ENCODE measurements at regions not wholly inside any gene's neighbourhood (a gene's known extent, or its start where the extent isn't known, plus 50 kb on each side); places are given as distances from the start of the nearest gene placed in this dataset.

- Histone ChIP-seq H2AK5ac (ENCODE audit: low read depth, low read length) (no peak overlapping the region), H3K23ac (ENCODE audit: low read depth, low read length) (no peak overlapping the region), H2AK9ac (replicated peaks; ENCODE audit: low read depth, low read length, poor library complexity) (no peak overlapping the region), H3K9me1 (ENCODE audit: insufficient read depth, low read length) (0 out of 2 replicates have a peak, but pooled peaks cover 3% of the 10 kb centered on the region), H3K79me1 (ENCODE audit: low read depth in 1 of 2, low read length in 2 of 2) (no peaks in the 10 kb centered on the region), H3K18ac (ENCODE audit: low read depth, low read length) (no peak overlapping the region), H2BK15ac (ENCODE audit: low read depth, low read length) (no peak overlapping the region), H3K4ac (ENCODE audit: low read depth, low read length) (no peak overlapping the region), H3K9ac (ENCODE audit: low read depth, low read length) (no peak overlapping the region), H2BK5ac (ENCODE audit: low read depth, low read length, poor library complexity, severe bottlenecking) (no peak overlapping the region), H2BK20ac (ENCODE audit: low read depth, low read length) (no peak overlapping the region), H4K8ac (ENCODE audit: low read depth in 2 of 2, low read length in 2 of 2) (no peak overlapping the region), H3K14ac (replicated peaks; ENCODE audit: low read depth, low read length) (no peak overlapping the region), H3K56ac (ENCODE audit: extremely low read depth, insufficient read depth, low read length) (no peak overlapping the region), H3K36me3 (ENCODE audit: control insufficient read depth, insufficient read depth, low read length) (no peaks in the 10 kb centered on the region), H3K4me1 (ENCODE audit: control insufficient read depth, insufficient read depth, low read length) (peaks cover 7% of the 10 kb centered on the region), H4K20me1 (ENCODE audit: insufficient read depth, low read length) (no peaks in the 10 kb centered on the region), H4K5ac (ENCODE audit: low read depth, low read length) (no peak overlapping the region), H2AFZ (replicated peaks; ENCODE audit: low read length, poor library complexity) (no peak overlapping the region), H3K27ac (ENCODE audit: insufficient read depth, low read length) (no peak overlapping the region), H3K27me3 (ENCODE audit: control insufficient read depth, insufficient read depth, low read length) (no peaks in the 10 kb centered on the region), H2BK120ac (ENCODE audit: low read depth, low read length) (no peak overlapping the region), H3K9me3 (ENCODE audit: control insufficient read depth, insufficient read depth, low read length) (no peaks in the 10 kb centered on the region), H4K91ac (ENCODE audit: insufficient read depth, low read depth, low read length) (no peak overlapping the region), H3K4me2 (ENCODE audit: low read depth, low read length) (no peak overlapping the region), H3K4me3 (ENCODE audit: insufficient read depth, low read depth, low read length) (no peak overlapping the region)
- DNase-seq (no peak), ATAC-seq (ENCODE audit: low read depth) (no peak)
- in situ Hi-C loops (cut with MboI; ENCODE audit: low sequenced_read_pairs) (no loop called here), intact Hi-C loops (cut with micrococcal nuclease) (loop anchor here (5.0 to 10.0 kb wide), 2 partner anchors 188 to 1076 kb away; no protein-coding TSS in a partner anchor), dilution Hi-C loops (cut with HindIII; ENCODE audit: low sequenced_read_pairs, unreplicated experiment) (no loop called here)
- WGBS, 2 experiments (ENCODE audit: extremely low coverage in 2 of 2, insufficient read length in 1 of 2) = 65% methylated on average over 3 of the region's 6 CpGs; no CpG with 5 or more reads in 1 of the 2 experiments
- no TSS peak for BruUV-seq (replicated peaks)
- ChIA-PET POLR2A (ENCODE audit: unreplicated experiment) (no interaction called here), CTCF (interaction anchor here (0.6 to 1.4 kb wide), 12 partner anchors 10 to 338 kb away, joined by 3 to 10 read pairs (median 4); no protein-coding TSS in a partner anchor)
- TF ChIP-seq RCOR1 (IDR thresholded peaks at IDR 0.05; ENCODE audit: insufficient replicate concordance, low read length) (no peak), BHLHE40 (IDR thresholded peaks at IDR 0.05; ENCODE audit: low read depth, low read length) (no peak), RFX5 (IDR thresholded peaks at IDR 0.05; ENCODE audit: low read depth, low read length) (no peak), SMC3 (IDR thresholded peaks at IDR 0.05; ENCODE audit: low read depth, low read length) (no peak), MXI1 (IDR thresholded peaks at IDR 0.05; ENCODE audit: borderline replicate concordance, low read depth, low read length) (no peak), ELK1 (IDR thresholded peaks at IDR 0.05; ENCODE audit: borderline replicate concordance, low read depth, low read length) (no peak), CHD1 (IDR thresholded peaks at IDR 0.05; ENCODE audit: low read depth, low read length) (no peak), FOS (IDR thresholded peaks at IDR 0.05; ENCODE audit: low read depth, low read length) (no peak), MAFK (IDR thresholded peaks at IDR 0.05; ENCODE audit: low read depth, low read length) (no peak), NFE2L2 (IDR thresholded peaks at IDR 0.05; ENCODE audit: low read depth, low read length) (no peak), CTCF (conservative IDR thresholded peaks at IDR 0.05; ENCODE audit: low read depth, low read length) (no peak), USF2 (IDR thresholded peaks at IDR 0.05; ENCODE audit: low read depth, low read length) (no peak), CEBPB (IDR thresholded peaks at IDR 0.05; ENCODE audit: low read depth, low read length) (no peak), RAD21 (IDR thresholded peaks at IDR 0.05; ENCODE audit: low read length) (no peak), POLR2A (IDR thresholded peaks at IDR 0.05; ENCODE audit: low read depth, low read length) (no peak), MAZ (IDR thresholded peaks at IDR 0.05; ENCODE audit: borderline replicate concordance, low read depth, low read length) (no peak)
Measured at GRCh38 chr7:34320412-34320811, 337.6 kb upstream of the NPSR1 start.

Data from IMR-90 (cell line).